ENCODE measurements at regions not wholly inside any gene's neighbourhood (a gene's known extent, or its start where the extent isn't known, plus 50 kb on each side); places are given as distances from the start of the nearest gene placed in this dataset.

- no peak for TF ChIP-seq CTCF (IDR thresholded peaks at IDR 0.05)
- no peak for TF ChIP-seq POLR2A (IDR thresholded peaks at IDR 0.05)
Measured at GRCh38 chr5:115413651-115414050, 117.2 kb upstream of the CCDC112 start.
